K562 (cell line): ENCODE measurements at regions not wholly inside any gene's neighbourhood (a gene's known extent, or its start where the extent isn't known, plus 50 kb on each side); places are given as distances from the start of the nearest gene placed in this dataset.

Source experiments
- ATAC-seq: fragments of 200-7000 bp; cut with Tn5 transposase; 3 replicates; pipeline ENCODE4 v1.9.1; 2020; ENCODE audit warnings: moderate library complexity
- BruUV-seq: library from RNA; stranded (reverse); fragments of 400-500 nt; replicated peaks from 2 replicates; lab custom pipeline; 2021; lab: Mats Ljungman, UMichigan
- CTCF ChIA-PET: fragments of 300-600 bp; formaldehyde crosslinking; extraction: SDS; loops from one replicate; lab custom pipeline; 2021; ENCODE audit warnings: low intra/inter-chr PET ratio; lab: Yijun Ruan, JAX
- POLR2A ChIA-PET: fragments of 300-600, 350-650 bp; sonication (Branson Sonifier 250); formaldehyde crosslinking; extraction: SDS; loops from one replicate; lab custom pipeline; 2021; ENCODE audit warnings: antibody characterized with exemption, inconsistent platforms; lab: Yijun Ruan, JAX
- DNase-seq, 4 experiments: peaks; one replicate each; pipeline versions ENCODE4 v3.0.0 to v3.0.0-alpha.2; 2011 to 2018; ENCODE audit warnings: low spot score in 3 of 4, mixed read lengths in 3 of 4; ENCODE audit errors: extremely low read depth in 1 of 4
- FAIRE-seq: peaks from 2 replicates; lab custom pipeline; 2011; peaks lifted over from hg19 to GRCh38; lab: Jason Lieb, UNC
- H2AFZ ChIP-seq: 2 replicates; pipeline ENCODE4 v1.6.0; 2011; ENCODE audit warnings: low read depth, low read length, control low read depth, inconsistent platforms
- H3K27ac ChIP-seq: fragments of 200-600 bp; 3 replicates; pipeline ENCODE4 v1.8.0; 2011; ENCODE audit warnings: low read depth, mild to moderate bottlenecking, control low read depth, inconsistent platforms, low read length, moderate library complexity, mixed read lengths; ENCODE audit errors: extremely low read depth
- H3K27me3 ChIP-seq, 2 experiments: fragments of 300-600 bp in 1 of 2; 2 replicates in 1 of 2; 3 replicates in 1 of 2; pipeline versions ENCODE4 v1.6.0 to v1.8.0; 2011; ENCODE audit warnings: inconsistent platforms in 2 of 2, low read length in 2 of 2, mild to moderate bottlenecking in 1 of 2, mixed read lengths in 1 of 2, moderate library complexity in 1 of 2; ENCODE audit not compliant: control insufficient read depth in 2 of 2, insufficient read depth in 2 of 2
- H3K36me3 ChIP-seq: fragments of 300-600 bp; 3 replicates; pipeline ENCODE4 v1.8.0; 2011; ENCODE audit warnings: mild to moderate bottlenecking, low read length, inconsistent platforms; ENCODE audit not compliant: control insufficient read depth, insufficient read depth
- H3K4me1 ChIP-seq, 2 experiments: fragments of 200-600 bp in 1 of 2; replicated peaks in 1 of 2; 2 replicates in 1 of 2; 3 replicates in 1 of 2; pipeline versions ENCODE4 v1.5.1 to v1.8.0; 2011; ENCODE audit warnings: inconsistent platforms in 2 of 2, low read length in 2 of 2, mild to moderate bottlenecking in 1 of 2, mixed read lengths in 1 of 2, moderate library complexity in 1 of 2; ENCODE audit not compliant: control insufficient read depth in 2 of 2, insufficient read depth in 2 of 2
- H3K4me2 ChIP-seq: 2 replicates; pipeline ENCODE4 v1.6.1; 2011; ENCODE audit warnings: low read length, control low read depth, inconsistent platforms, mixed read lengths; ENCODE audit not compliant: insufficient read depth
- H3K4me3 ChIP-seq: fragments of 200-600 bp; sonication (generic), shearing (Covaris generic); 2 replicates; pipeline ENCODE4 v1.5.1; 2016; ENCODE audit warnings: control low read depth, inconsistent platforms
- H3K79me2 ChIP-seq: fragments of 200-600 bp; 3 replicates; pipeline ENCODE4 v1.8.0; 2011; ENCODE audit warnings: low read length, inconsistent platforms; ENCODE audit not compliant: control insufficient read depth, insufficient read depth
- H3K9ac ChIP-seq, 2 experiments: 2 replicates each; pipeline versions ENCODE4 v1.6.0 to v1.6.1; 2011; ENCODE audit warnings: low read depth in 2 of 2, low read length in 2 of 2, control low read depth in 1 of 2, inconsistent platforms in 1 of 2, mild to moderate bottlenecking in 1 of 2, mixed read lengths in 1 of 2; ENCODE audit not compliant: insufficient read depth in 1 of 2
- H3K9me1 ChIP-seq: one replicate; pipeline ENCODE4 v1.6.0; 2011; ENCODE audit warnings: inconsistent platforms, mild to moderate bottlenecking, low read length, moderate library complexity; ENCODE audit not compliant: control insufficient read depth, insufficient read depth
- H3K9me3 ChIP-seq: replicated peaks from 2 replicates; pipeline ENCODE4 v1.5.1; 2011; ENCODE audit warnings: low read depth, low read length, inconsistent platforms; ENCODE audit not compliant: control insufficient read depth, insufficient read depth
- H4K20me1 ChIP-seq: replicated peaks from 2 replicates; pipeline ENCODE4 v1.6.1; 2011; ENCODE audit warnings: low read length, inconsistent platforms, mixed read lengths; ENCODE audit not compliant: control insufficient read depth, insufficient read depth
- CSDE1 ChIP-seq, 2 experiments: fragments of 450-650 bp; IDR thresholded peaks; 2 replicates each; pipeline ENCODE4 v1.6.1; 2016; ENCODE audit warnings: mild to moderate bottlenecking in 1 of 2
- DIDO1 ChIP-seq: fragments of 450-650 bp; IDR thresholded peaks from 2 replicates; pipeline ENCODE4 v1.6.1; 2016; ENCODE audit warnings: low read depth, missing biosample characterization, missing genetic modification characterization
- E2F3 ChIP-seq: fragments of 250-450 bp; sonication (Bioruptor Pico); IDR thresholded peaks from 2 replicates; pipeline ENCODE4 v1.4.0; 2020; ENCODE audit warnings: mild to moderate bottlenecking
- EHMT2 ChIP-seq: fragments of 450-650 bp; IDR thresholded peaks from 2 replicates; pipeline ENCODE4 v1.6.1; 2018; ENCODE audit warnings: antibody characterized with exemption
- HDGF ChIP-seq: fragments of 450-650 bp; IDR thresholded peaks from 2 replicates; pipeline ENCODE4 v1.6.1; 2016
- IFI16 ChIP-seq: fragments of 250-450 bp; sonication (Bioruptor Pico); IDR thresholded peaks from 2 replicates; pipeline ENCODE4 v2.1.2; 2022; ENCODE audit warnings: mild to moderate bottlenecking, inconsistent platforms
- NR0B1 ChIP-seq: fragments of 450-650 bp; IDR thresholded peaks from one replicate; pipeline ENCODE4 v1.6.1; 2018; ENCODE audit warnings: mild to moderate bottlenecking, moderate library complexity; ENCODE audit not compliant: partially characterized antibody
- ZBTB1 ChIP-seq: sonication (generic); formaldehyde crosslinking; IDR thresholded peaks from 2 replicates; pipeline ENCODE4 v1.8.1; 2023; ENCODE audit warnings: missing genetic modification reagents, low read depth, mild to moderate bottlenecking, borderline replicate concordance
- ZBTB2 ChIP-seq: fragments of 450-650 bp; IDR thresholded peaks from 2 replicates; pipeline ENCODE4 v1.6.1; 2016; ENCODE audit warnings: antibody characterized with exemption
- ZHX1 ChIP-seq: fragments of 150-350 bp; conservative IDR thresholded peaks from 2 replicates; pipeline ENCODE4 v1.6.1; 2014; ENCODE audit warnings: low read length
- ZNF197 ChIP-seq: fragments of 200-800 bp; sonication (Bioruptor generic); IDR thresholded peaks from 2 replicates; pipeline ENCODE4 v1.6.1; 2016; ENCODE audit warnings: low read depth, missing genetic modification characterization, missing compliant biosample characterization
- ZNF24 ChIP-seq: fragments of 450-650 bp; IDR thresholded peaks from 2 replicates; pipeline ENCODE4 v1.6.1; 2016
- ZNF280A ChIP-seq: fragments of 450-650 bp; IDR thresholded peaks from 2 replicates; pipeline ENCODE4 v1.6.1; 2018; ENCODE audit warnings: mild to moderate bottlenecking, low read depth; ENCODE audit not compliant: partially characterized antibody
- ZNF699 ChIP-seq: fragments of 250-450 bp; sonication (Bioruptor Pico); IDR thresholded peaks from 2 replicates; pipeline ENCODE4 v1.8.0; 2021; ENCODE audit warnings: mild to moderate bottlenecking, moderate library complexity; ENCODE audit not compliant: insufficient replicate concordance
- WGBS: fragments of 100-300 bp; shearing (Covaris generic); methylation state at CpG from one replicate; pipeline ENCODE4 v1.1.6; 2016; ENCODE audit warnings: low coverage, mixed read lengths; ENCODE audit not compliant: insufficient coverage; ENCODE audit errors: missing lambda C conversion rate; 5-methylcytosine and 5-hydroxymethylcytosine counted together
- in situ Hi-C: fragments of 300-500 bp; cut with MboI; formaldehyde crosslinking; loops from 4 replicates; pipeline ENCODE4 v1.15.0; 2018; ENCODE audit warnings: inconsistent platforms, mixed read lengths
- intact Hi-C: fragments of 100-400 bp; cut with micrococcal nuclease; formaldehyde crosslinking; loops from 2 replicates; pipeline ENCODE4 v1.14.2; 2022

GRCh38 chr11:91243630-91244029 lies 981.0 kb upstream of the FAT3 start:
- H3K9ac ChIP-seq, result no peak overlapping the region
- H3K27me3 ChIP-seq, result no peaks in the 10 kb centered on the region
- no TSS peak for BruUV-seq
- TF ChIP-seq ZNF24 (no peak), E2F3 (CRISPR knock-in tag) (no peak), ZNF280A (no peak), ZBTB2 (no peak), IFI16 (CRISPR knock-in tag) (no peak), HDGF (no peak), ZNF699 (no peak), ZHX1 (no peak), ZBTB1 (CRISPR knock-in tag) (no peak), EHMT2 (no peak), CSDE1 (IDR thresholded peaks at IDR 0.05) (no peak), DIDO1 (tag) (no peak), NR0B1 (no peak), ZNF197 (CRISPR knock-in tag) (no peak)
- H3K4me1 ChIP-seq, result no peaks in the 10 kb centered on the region
- FAIRE-seq (no peak), DNase-seq (no peak), ATAC-seq (no peak)
- ChIA-PET POLR2A (no interaction called here), CTCF (no interaction called here)
- no peak overlapping the region for H3K4me2 ChIP-seq
- 0% methylated on average over 2 of the region's 2 CpGs for WGBS
- intact Hi-C loops, result no loop called here
- H3K27ac ChIP-seq, result no peak overlapping the region
- H3K4me3 ChIP-seq, result no peak overlapping the region
- H2AFZ ChIP-seq, result no peak overlapping the region
- no peaks in the 10 kb centered on the region for H3K9me1 ChIP-seq
- no peaks in the 10 kb centered on the region for H3K79me2 ChIP-seq
- H4K20me1 ChIP-seq, result no peaks in the 10 kb centered on the region
- in situ Hi-C loops, result no loop called here
- H3K36me3 ChIP-seq, result no peaks in the 10 kb centered on the region
- H3K9me3 ChIP-seq, result no peaks in the 10 kb centered on the region
